ENCODE measurements at regions not wholly inside any gene's neighbourhood (a gene's known extent, or its start where the extent isn't known, plus 50 kb on each side); places are given as distances from the start of the nearest gene placed in this dataset.

GRCh38 chr9:120338340-120338739 is 241.6 kb downstream of the CDK5RAP2 start:
- no peaks in the 10 kb centered on the region for H3K36me3 ChIP-seq (ENCODE audit: control insufficient read depth, insufficient read depth, low read length, severe bottlenecking)

GRCh38 chr9:120337131-120337530 is 242.8 kb downstream of the CDK5RAP2 start:
- peaks cover 7% of the 10 kb centered on the region for H3K27me3 ChIP-seq (replicated peaks; ENCODE audit: control insufficient read depth, insufficient read depth, low read length)
- no peaks in the 10 kb centered on the region for H3K36me3 ChIP-seq (ENCODE audit: control insufficient read depth, insufficient read depth, low read length, severe bottlenecking)
- no peaks in the 10 kb centered on the region for H3K9me3 ChIP-seq (ENCODE audit: control insufficient read depth, low read length)
- no peak overlapping the region for H3K9ac ChIP-seq (ENCODE audit: low read length)
- no peak overlapping the region for H3K4me3 ChIP-seq (ENCODE audit: low read length)
- no peak for DNase-seq (ENCODE audit: low read depth)
- H3K4me1 ChIP-seq (ENCODE audit: control insufficient read depth, insufficient read depth, low read length), result peaks cover 20% of the 10 kb centered on the region

More at GRCh38 chr9:120338340-120338739, 241.6 kb downstream of the CDK5RAP2 start:
- H3K9ac ChIP-seq (ENCODE audit: low read length), result no peak overlapping the region
- no peak for DNase-seq (ENCODE audit: low read depth)
- no peaks in the 10 kb centered on the region for H3K9me3 ChIP-seq (ENCODE audit: control insufficient read depth, low read length)
- H3K4me1 ChIP-seq (ENCODE audit: control insufficient read depth, insufficient read depth, low read length), result peaks cover 26% of the 10 kb centered on the region
- peaks cover under 1% of the 10 kb centered on the region for H3K27me3 ChIP-seq (replicated peaks; ENCODE audit: control insufficient read depth, insufficient read depth, low read length)
- no peak overlapping the region for H3K4me3 ChIP-seq (ENCODE audit: low read length)

- Histone ChIP-seq H3K4me1 (ENCODE audit: control insufficient read depth, insufficient read depth, low read length) (peaks cover 17% of the 10 kb centered on the region), H3K9me3 (ENCODE audit: control insufficient read depth, low read length) (no peaks in the 10 kb centered on the region)
Measured at GRCh38 chr9:120336753-120337090, 243.2 kb downstream of the CDK5RAP2 start.

GRCh38 chr9:120336021-120336752 is 243.8 kb downstream of the CDK5RAP2 start:
- H3K36me3 ChIP-seq (ENCODE audit: control insufficient read depth, insufficient read depth, low read length, severe bottlenecking), result no peaks in the 10 kb centered on the region
- no peak overlapping the region for H3K9ac ChIP-seq (ENCODE audit: low read length)
- peaks cover 7% of the 10 kb centered on the region for H3K27me3 ChIP-seq (replicated peaks; ENCODE audit: control insufficient read depth, insufficient read depth, low read length)
- peaks cover under 1% of the 10 kb centered on the region for H3K9me3 ChIP-seq (ENCODE audit: control insufficient read depth, low read length)
- H3K4me3 ChIP-seq (ENCODE audit: low read length), result no peak overlapping the region
- peaks cover 13% of the 10 kb centered on the region for H3K4me1 ChIP-seq (ENCODE audit: control insufficient read depth, insufficient read depth, low read length)
- no peak for DNase-seq (ENCODE audit: low read depth)

More at GRCh38 chr9:120336753-120337090, 243.2 kb downstream of the CDK5RAP2 start:
- DNase-seq (ENCODE audit: low read depth), result no peak
- Histone ChIP-seq H3K36me3 (ENCODE audit: control insufficient read depth, insufficient read depth, low read length, severe bottlenecking) (no peaks in the 10 kb centered on the region), H3K27me3 (replicated peaks; ENCODE audit: control insufficient read depth, insufficient read depth, low read length) (peaks cover 7% of the 10 kb centered on the region), H3K9ac (ENCODE audit: low read length) (no peak overlapping the region), H3K4me3 (ENCODE audit: low read length) (no peak overlapping the region)

GRCh38 chr9:120331913-120332312 is 248.1 kb downstream of the CDK5RAP2 start:
- DNase-seq (ENCODE audit: low read depth), result no peak
- H3K9me3 ChIP-seq (ENCODE audit: control insufficient read depth, low read length), result peaks cover 9% of the 10 kb centered on the region

GRCh38 chr9:120330031-120330430 is 249.9 kb downstream of the CDK5RAP2 start:
- peaks cover 9% of the 10 kb centered on the region for H3K9me3 ChIP-seq (ENCODE audit: control insufficient read depth, low read length)
- H3K9ac ChIP-seq (ENCODE audit: low read length), result no peak overlapping the region
- H3K4me1 ChIP-seq (ENCODE audit: control insufficient read depth, insufficient read depth, low read length), result no peaks in the 10 kb centered on the region
- DNase-seq (ENCODE audit: low read depth), result no peak
- H3K27me3 ChIP-seq (replicated peaks; ENCODE audit: control insufficient read depth, insufficient read depth, low read length), result peaks cover 23% of the 10 kb centered on the region
- no peaks in the 10 kb centered on the region for H3K36me3 ChIP-seq (ENCODE audit: control insufficient read depth, insufficient read depth, low read length, severe bottlenecking)
- no peak overlapping the region for H3K4me3 ChIP-seq (ENCODE audit: low read length)

More at GRCh38 chr9:120331913-120332312, 248.1 kb downstream of the CDK5RAP2 start:
- Histone ChIP-seq H3K36me3 (ENCODE audit: control insufficient read depth, insufficient read depth, low read length, severe bottlenecking) (no peaks in the 10 kb centered on the region), H3K4me3 (ENCODE audit: low read length) (no peak overlapping the region), H3K9ac (ENCODE audit: low read length) (no peak overlapping the region), H3K4me1 (ENCODE audit: control insufficient read depth, insufficient read depth, low read length) (peaks cover 7% of the 10 kb centered on the region), H3K27me3 (replicated peaks; ENCODE audit: control insufficient read depth, insufficient read depth, low read length) (peaks cover 14% of the 10 kb centered on the region)

- Histone ChIP-seq H3K4me1 (ENCODE audit: control insufficient read depth, insufficient read depth, low read length) (no peaks in the 10 kb centered on the region), H3K36me3 (ENCODE audit: control insufficient read depth, insufficient read depth, low read length, severe bottlenecking) (no peaks in the 10 kb centered on the region), H3K27me3 (replicated peaks; ENCODE audit: control insufficient read depth, insufficient read depth, low read length) (peaks cover 29% of the 10 kb centered on the region), H3K9ac (ENCODE audit: low read length) (no peak overlapping the region), H3K4me3 (ENCODE audit: low read length) (no peak overlapping the region), H3K9me3 (ENCODE audit: control insufficient read depth, low read length) (peaks cover 9% of the 10 kb centered on the region)
- no peak for DNase-seq (ENCODE audit: low read depth)
Measured at GRCh38 chr9:120327322-120327721, 252.6 kb downstream of the CDK5RAP2 start.

- no peak overlapping the region for H3K4me3 ChIP-seq (ENCODE audit: low read length)
- no peak overlapping the region for H3K9ac ChIP-seq (ENCODE audit: low read length)
- H3K4me1 ChIP-seq (ENCODE audit: control insufficient read depth, insufficient read depth, low read length), result no peaks in the 10 kb centered on the region
- H3K9me3 ChIP-seq (ENCODE audit: control insufficient read depth, low read length), result peaks cover 8% of the 10 kb centered on the region
- DNase-seq (ENCODE audit: low read depth), result no peak
- no peaks in the 10 kb centered on the region for H3K36me3 ChIP-seq (ENCODE audit: control insufficient read depth, insufficient read depth, low read length, severe bottlenecking)
- peaks cover 32% of the 10 kb centered on the region for H3K27me3 ChIP-seq (replicated peaks; ENCODE audit: control insufficient read depth, insufficient read depth, low read length)
Measured at GRCh38 chr9:120326049-120326693, 253.8 kb downstream of the CDK5RAP2 start.

GRCh38 chr9:120324996-120325642 is 254.8 kb downstream of the CDK5RAP2 start:
- Histone ChIP-seq H3K4me1 (ENCODE audit: control insufficient read depth, insufficient read depth, low read length) (no peaks in the 10 kb centered on the region), H3K9ac (ENCODE audit: low read length) (no peak overlapping the region), H3K9me3 (ENCODE audit: control insufficient read depth, low read length) (no peaks in the 10 kb centered on the region), H3K4me3 (ENCODE audit: low read length) (no peak overlapping the region), H3K36me3 (ENCODE audit: control insufficient read depth, insufficient read depth, low read length, severe bottlenecking) (no peaks in the 10 kb centered on the region), H3K27me3 (replicated peaks; ENCODE audit: control insufficient read depth, insufficient read depth, low read length) (peaks cover 32% of the 10 kb centered on the region)
- DNase-seq (ENCODE audit: low read depth), result no peak

GRCh38 chr9:120324461-120324860 is 255.5 kb downstream of the CDK5RAP2 start:
- Histone ChIP-seq H3K4me1 (ENCODE audit: control insufficient read depth, insufficient read depth, low read length) (no peaks in the 10 kb centered on the region), H3K9me3 (ENCODE audit: control insufficient read depth, low read length) (no peaks in the 10 kb centered on the region), H3K27me3 (replicated peaks; ENCODE audit: control insufficient read depth, insufficient read depth, low read length) (peaks cover 32% of the 10 kb centered on the region), H3K4me3 (ENCODE audit: low read length) (no peak overlapping the region), H3K36me3 (ENCODE audit: control insufficient read depth, insufficient read depth, low read length, severe bottlenecking) (no peaks in the 10 kb centered on the region), H3K9ac (ENCODE audit: low read length) (no peak overlapping the region)
- DNase-seq (ENCODE audit: low read depth), result no peak

- Histone ChIP-seq H3K4me1 (ENCODE audit: control insufficient read depth, insufficient read depth, low read length) (no peaks in the 10 kb centered on the region), H3K36me3 (ENCODE audit: control insufficient read depth, insufficient read depth, low read length, severe bottlenecking) (no peaks in the 10 kb centered on the region), H3K9me3 (ENCODE audit: control insufficient read depth, low read length) (no peaks in the 10 kb centered on the region), H3K27me3 (replicated peaks; ENCODE audit: control insufficient read depth, insufficient read depth, low read length) (peaks cover 30% of the 10 kb centered on the region), H3K4me3 (ENCODE audit: low read length) (no peak overlapping the region), H3K9ac (ENCODE audit: low read length) (no peak overlapping the region)
- no peak for DNase-seq (ENCODE audit: low read depth)
Measured at GRCh38 chr9:120323125-120323524, 256.8 kb downstream of the CDK5RAP2 start.
